DMS79 (cell line): ENCODE measurements at regions not wholly inside any gene's neighbourhood (a gene's known extent, or its start where the extent isn't known, plus 50 kb on each side); places are given as distances from the start of the nearest gene placed in this dataset.
A peak's percentile ranks its signal among the peaks of the same experiment; 100 is the strongest.

ENCODE experiments used
- DNase-seq: peaks from one replicate; lab custom pipeline; 2025; lab: John Stamatoyannopoulos, UW

GRCh38 chr11:115722711-115723110 lies 218.5 kb upstream of the CADM1 start:
- DNase-seq = no peak

DNA sequence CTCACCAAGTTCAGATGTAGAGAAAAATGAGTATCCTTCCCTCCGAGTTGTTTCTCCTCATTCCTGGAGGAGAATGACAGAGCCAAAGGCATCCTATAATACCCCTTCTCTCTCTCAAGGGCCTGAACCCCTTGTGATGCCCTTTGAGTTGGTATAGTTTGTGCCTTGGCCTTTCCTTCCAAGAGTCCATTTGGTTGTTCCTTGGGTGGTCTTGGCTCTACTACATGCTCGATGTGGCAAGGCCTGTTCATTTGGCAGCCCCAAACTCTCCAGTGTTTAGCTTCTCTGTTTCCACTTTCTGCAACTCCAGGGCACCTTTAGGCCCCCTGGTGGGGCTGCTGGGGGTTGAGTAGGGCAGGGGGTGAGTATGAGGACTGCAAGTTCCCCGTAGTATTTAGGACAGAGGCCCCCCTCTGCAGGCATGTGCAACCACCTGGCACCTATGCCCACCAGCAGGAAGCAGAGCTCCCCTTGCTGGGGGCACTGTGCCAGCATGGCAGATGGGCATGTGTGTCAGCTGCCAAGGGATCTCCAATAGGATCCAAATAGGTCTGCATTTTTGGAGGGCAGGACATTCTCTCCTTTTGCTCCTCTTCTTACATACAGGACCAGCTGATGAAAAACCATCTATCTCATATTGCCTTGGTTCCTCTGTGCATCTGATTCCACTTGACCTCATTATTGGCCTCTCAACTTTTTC lies 217.2 kb upstream of the CADM1 start:
- DNase-seq = no peak

DNA sequence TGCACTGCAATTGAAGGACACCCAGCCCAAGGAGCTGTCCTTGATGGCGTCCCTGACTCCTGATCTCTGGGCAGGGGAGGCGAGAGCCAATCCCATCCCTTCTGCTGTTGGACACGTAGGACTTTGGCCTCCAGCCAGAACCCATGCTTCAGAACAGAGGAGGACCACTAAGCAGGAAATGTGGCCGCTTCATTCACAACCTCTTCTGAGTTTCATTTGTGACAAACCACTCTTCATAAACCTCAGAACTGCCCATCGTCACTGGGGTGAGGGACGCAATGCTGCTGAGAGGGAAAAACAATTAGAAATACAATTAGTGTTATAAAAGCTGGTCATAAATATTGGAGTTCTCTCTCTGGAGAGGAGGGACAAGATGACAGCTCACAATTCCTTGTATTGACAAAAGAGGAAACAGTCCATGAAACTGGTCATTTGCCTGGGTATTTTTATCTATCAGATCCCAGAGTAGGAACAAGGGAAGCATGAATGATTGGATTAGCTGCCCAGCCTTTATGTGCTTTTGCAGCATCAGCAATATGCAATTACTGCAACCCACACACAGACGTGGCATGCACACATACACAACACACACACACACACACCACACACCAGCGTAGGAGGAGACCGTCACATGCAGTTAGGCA lies 216.5 kb upstream of the CADM1 start:
- peak; percentile 97 for DNase-seq

DNA sequence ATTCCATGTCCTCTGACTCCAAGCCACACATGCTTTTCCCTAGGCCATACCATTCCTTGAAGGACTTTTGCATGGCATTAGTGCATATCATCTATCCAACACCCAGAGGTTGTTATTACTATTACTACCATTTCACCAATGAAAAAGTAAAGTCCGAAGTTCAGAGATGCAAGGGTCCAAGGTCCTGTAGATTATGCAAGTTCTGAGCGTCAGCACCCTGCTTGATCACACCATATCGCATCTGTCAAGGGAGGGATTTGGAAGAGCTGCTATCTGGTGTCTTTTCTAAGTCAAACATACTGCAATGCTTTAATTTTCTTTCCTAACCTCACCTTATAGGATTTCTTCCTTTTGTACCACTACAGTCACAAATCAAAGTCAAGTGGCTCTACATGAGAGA lies 214.7 kb upstream of the CADM1 start:
- no peak for DNase-seq

DNA sequence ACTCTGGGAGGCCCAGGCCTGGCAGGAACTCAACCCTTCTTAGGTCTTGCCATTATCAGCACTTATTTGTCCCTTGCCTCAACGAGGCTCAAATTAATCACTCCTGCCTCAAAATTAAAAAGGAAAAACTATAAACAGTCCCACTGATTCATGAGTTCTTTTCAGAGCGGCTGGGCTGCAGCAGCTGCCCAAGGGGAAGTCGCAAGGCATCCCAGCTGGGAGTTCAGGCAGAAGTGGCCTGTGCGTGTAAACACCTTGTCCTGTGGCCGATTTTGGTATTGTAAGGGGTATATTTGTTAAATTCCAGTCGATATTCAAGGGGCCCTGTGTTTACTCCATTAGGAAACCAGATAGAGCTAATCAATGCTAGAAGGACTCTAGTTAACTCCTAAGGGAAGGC lies 213.9 kb upstream of the CADM1 start:
- DNase-seq = no peak

DNA sequence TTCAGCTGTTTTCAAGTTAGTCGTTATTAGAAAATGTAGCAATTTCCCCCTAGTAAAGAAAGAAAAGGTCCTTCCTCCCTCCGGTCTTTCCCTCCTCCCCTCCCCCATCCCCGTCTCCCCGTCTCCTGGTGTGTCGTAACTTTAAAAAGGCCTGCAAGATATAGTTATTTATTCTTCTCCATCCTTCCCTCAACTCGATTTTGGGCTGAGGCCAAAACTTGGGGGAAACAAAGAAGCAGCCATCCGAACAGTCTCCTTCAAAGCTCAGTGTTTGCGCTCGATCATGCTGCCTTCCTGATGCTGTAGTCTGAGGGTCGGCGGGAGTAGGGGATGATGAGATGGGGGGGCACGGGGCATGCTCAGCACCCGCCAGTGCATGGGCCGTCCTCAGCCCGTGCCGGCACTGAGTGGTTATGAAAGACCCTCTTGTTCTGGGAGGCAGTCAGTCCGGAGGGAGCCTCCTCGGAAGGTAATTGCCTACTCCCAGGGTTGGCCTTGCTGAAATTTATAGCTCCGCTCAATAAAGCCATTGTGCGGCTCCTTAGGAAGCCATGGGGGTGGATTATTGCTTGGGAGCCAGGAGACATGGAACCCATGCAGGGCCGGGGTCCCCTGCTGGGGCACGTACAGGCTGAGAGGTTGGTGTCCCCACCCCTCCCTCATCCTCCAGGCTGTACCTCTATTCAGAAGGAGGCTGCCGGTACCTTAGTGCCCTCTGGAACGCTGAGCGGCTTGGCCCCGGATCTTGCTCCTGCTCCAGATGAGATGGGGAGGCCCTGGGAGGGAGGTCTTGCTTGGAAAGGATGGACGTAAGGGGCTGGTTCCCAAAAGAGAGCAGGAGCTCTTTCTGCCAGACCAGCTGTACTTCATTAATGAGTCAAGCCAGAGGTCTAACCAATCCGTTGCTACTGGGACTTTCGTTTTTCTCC lies 212.7 kb upstream of the CADM1 start:
- DNase-seq = peak; percentile 78

GRCh38 chr11:115716080-115716479 lies 211.9 kb upstream of the CADM1 start:
- DNase-seq = no peak

- DNase-seq = no peak
These were observed 211.1 kb upstream of the CADM1 start for GRCh38 chr11:115715251-115715770.

DNA sequence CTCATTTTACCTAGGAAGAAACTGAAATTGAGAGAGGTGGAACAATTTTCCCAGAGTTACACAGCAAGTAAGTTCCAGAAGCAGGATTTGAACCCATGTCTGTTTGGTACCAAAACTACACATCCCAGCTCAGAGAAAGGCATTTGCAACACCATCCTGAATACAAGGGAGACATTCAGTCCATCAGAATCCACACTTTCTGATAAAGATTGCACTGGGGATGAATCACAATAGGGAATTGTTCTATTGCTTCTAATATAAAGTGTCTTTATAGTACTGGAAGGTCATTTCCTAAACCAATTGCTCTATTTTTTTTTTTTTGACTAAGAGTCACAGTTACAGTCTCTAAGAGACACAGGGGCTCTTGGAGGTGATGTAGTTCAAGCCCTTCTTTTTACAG lies 208.1 kb upstream of the CADM1 start:
- no peak for DNase-seq

GRCh38 chr11:115710980-115711379 lies 206.8 kb upstream of the CADM1 start:
- peak; percentile 42 for DNase-seq

GRCh38 chr11:115710426-115710825 lies 206.2 kb upstream of the CADM1 start:
- DNase-seq = no peak

DNA sequence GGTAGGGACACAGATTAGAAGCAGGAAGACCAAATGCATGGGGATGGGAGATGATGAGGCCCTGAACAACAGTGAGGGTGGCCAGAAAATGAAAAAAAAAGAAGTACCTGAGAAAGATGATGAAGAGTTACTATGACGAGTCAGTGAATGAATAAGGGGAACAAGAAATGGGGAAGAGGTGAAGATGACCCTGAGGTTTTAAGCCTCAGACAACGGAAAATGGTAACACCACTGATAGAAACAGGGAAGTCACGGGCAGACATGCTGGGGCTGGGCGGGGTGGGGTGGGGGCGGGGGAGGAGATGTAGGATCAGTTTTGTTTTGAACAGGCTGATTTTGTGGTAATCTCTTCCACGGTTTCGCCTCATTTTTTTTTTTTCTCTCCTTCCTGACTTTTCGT lies 205.1 kb upstream of the CADM1 start:
- DNase-seq = no peak

- no peak for DNase-seq
These were observed 203.1 kb upstream of the CADM1 start for GRCh38 chr11:115707180-115707905.

DNA sequence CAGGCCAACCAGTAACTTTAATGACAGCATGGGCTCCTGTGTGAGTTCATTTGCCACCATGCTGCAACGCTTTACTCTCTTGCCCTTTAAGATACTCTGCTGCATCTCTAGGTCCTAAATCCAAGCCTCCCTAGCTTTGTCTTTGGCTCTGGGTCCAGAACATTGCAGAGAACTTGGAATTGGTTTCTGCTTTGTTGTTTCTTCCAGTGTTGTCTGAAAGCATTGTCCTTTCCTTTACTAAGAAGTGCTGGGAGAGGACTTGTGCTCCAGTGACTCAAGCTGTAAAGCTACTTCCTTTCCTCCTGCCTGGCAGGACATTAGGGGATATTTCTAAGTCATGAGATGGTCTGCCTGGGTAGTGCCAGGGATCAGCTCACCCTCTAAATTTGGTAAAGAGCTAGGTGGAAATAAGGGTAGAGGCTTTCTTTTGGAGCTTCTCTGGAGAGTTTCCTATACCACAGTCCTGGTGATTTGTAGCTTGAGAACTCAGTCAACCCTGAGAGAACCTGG lies 202.5 kb upstream of the CADM1 start:
- DNase-seq = no peak

- no peak for DNase-seq
These were observed 201.0 kb upstream of the CADM1 start for GRCh38 chr11:115705200-115705599.

DNA sequence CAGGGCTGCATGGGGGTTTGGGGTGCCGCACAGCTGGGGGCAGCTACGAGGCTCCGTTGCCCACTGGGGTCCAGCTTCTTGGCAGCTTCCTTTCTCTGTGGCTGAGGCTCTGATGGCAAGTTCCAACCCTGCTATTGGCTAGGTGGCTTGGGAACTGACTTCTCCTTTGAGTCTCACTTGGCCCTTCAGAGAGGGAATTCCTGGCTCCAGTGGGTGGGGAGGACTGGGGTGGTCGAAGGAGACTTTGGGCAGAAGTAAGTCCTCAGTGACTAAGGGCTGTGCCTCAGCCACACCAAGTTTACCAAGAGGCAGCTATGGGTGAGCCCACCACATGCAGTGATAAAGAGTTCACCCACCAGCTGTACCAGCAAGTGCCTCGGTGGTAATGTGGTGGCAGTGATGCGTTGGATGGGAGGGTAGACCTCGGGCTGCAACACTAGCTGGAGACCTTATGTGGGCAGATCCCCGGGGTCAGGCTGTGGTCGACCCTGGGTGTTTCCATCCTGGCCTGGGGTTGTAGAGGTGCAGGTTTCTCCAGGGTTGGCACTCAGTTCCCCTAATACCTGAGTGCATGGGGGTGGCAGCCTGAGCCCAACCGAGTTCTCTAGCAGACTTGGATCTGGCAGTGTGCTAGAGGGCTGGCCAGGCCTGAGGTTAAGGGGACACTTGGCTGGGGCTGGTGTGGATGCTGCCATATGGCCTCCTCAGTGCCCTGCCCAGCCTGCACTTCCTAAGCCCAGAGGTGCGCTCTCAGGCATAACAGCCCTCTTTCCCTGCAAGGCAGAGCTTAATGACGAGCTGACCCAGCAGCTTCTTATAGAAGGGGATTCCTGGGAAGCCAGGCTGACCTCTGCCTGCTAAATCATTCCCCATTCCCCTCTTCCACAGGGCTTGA lies 197.0 kb upstream of the CADM1 start:
- DNase-seq = no peak

GRCh38 chr11:115700496-115700895 lies 196.3 kb upstream of the CADM1 start:
- DNase-seq = no peak

DNA sequence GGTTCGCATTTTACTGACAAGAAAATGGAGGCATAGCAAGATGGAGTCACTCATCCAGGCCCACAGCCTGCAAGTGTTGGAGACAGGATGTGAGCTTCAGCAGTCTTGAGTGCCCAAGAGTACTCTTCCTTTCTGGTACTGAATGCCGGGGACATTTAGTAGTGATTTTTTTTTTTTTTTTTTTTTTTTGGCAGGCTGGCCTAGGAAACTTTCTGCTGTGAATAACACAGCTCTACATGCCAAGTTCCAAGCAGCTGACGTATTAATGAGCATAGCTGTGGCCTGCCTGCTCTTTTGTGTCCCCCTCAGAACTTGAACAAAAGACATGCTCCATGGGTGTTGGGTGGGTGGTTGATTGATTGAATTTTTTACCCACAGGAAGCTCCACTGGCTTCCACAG lies 195.5 kb upstream of the CADM1 start:
- DNase-seq = peak; percentile 75

DNA sequence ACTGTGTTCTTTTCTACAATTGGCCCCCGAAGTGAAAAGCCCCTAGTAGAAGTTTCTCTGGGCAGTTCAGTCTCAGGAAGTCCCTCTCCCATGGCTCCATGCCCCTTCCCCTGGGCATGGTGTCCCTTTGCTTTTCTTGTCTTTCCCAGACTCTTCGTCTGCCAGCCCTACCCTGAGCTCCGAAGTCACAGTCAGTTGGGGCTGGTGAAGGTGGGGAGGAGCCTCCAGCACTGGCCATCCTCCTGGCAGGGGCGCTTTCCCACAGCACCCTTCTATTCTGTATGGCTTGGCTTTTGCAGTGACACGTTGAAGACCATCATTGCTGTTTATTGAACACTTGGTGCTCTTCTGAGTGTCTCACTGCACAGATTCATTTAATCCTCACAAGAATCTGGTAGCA lies 195.1 kb upstream of the CADM1 start:
- no peak for DNase-seq

GRCh38 chr11:115698243-115698642 lies 194.0 kb upstream of the CADM1 start:
- no peak for DNase-seq

DNA sequence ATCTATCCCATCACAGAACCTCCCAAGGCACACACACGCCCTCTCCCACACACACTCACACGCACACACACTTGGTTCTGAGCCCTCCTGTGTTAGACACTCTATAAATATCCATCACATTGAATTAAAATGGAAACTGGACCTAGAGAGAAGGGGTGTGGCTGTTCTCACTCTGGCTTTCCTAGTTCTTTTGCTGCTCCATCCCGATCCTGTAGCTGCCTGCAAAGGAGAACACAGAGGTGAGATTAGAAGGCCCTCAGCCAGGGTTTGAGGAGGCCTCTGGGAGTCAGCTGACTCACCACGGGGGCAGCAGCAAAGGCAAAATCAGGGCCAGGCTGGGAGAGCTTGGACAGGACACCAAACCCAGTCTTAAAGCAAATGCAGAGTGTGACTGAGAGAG lies 192.3 kb upstream of the CADM1 start:
- no peak for DNase-seq
